A549 (cell line): ENCODE measurements at regions not wholly inside any gene's neighbourhood (a gene's known extent, or its start where the extent isn't known, plus 50 kb on each side); places are given as distances from the start of the nearest gene placed in this dataset.

Experiments used
- CTCF ChIP-seq: fragments of >200 bp; sonication (Bioruptor Twin); formaldehyde crosslinking; IDR thresholded peaks from 3 replicates; pipeline ENCODE4 v1.5.1; 2016
- MAFK ChIP-seq: fragments of 450-650 bp; IDR thresholded peaks from 2 replicates; pipeline ENCODE4 v1.6.1; 2014; ENCODE audit not compliant: partially characterized antibody
- PHF8 ChIP-seq: fragments of 200-600 bp; sonication (generic); IDR thresholded peaks from 2 replicates; pipeline ENCODE4 v1.6.1; 2016; ENCODE audit warnings: low read depth, mild to moderate bottlenecking, antibody characterized with exemption, moderate library complexity, borderline replicate concordance
- POLR2A ChIP-seq: IDR thresholded peaks from 2 replicates; pipeline ENCODE4 v1.6.1; 2012; ENCODE audit warnings: mild to moderate bottlenecking, low read length
- RARB ChIP-seq: fragments of 250-450 bp; sonication (Bioruptor Pico); IDR thresholded peaks from 2 replicates; pipeline ENCODE4 v1.8.0; 2021; ENCODE audit warnings: mild to moderate bottlenecking, moderate library complexity
- RCOR1 ChIP-seq: fragments of 150-350 bp; IDR thresholded peaks from 2 replicates; pipeline ENCODE4 v1.6.1; 2014; ENCODE audit warnings: antibody characterized with exemption, low read length, low read depth
- SMC3 ChIP-seq: fragments of >200 bp; sonication (Bioruptor Twin); formaldehyde crosslinking; IDR thresholded peaks from 3 replicates; pipeline ENCODE4 v1.6.1; 2018; ENCODE audit warnings: inconsistent platforms
- SREBF2 ChIP-seq: fragments of 450-650 bp; IDR thresholded peaks from 2 replicates; pipeline ENCODE4 v1.6.1; 2014; ENCODE audit warnings: mild to moderate bottlenecking, moderate library complexity

- TF ChIP-seq RARB (no peak), MAFK (no peak), CTCF (no peak), PHF8 (no peak), RCOR1 (no peak), SREBF2 (no peak), SMC3 (no peak), POLR2A (no peak)
These were observed 413.9 kb downstream of the GALC start for GRCh38 chr14:87579036-87579435.
